Panc1 (cell line): ENCODE measurements at regions not wholly inside any gene's neighbourhood (a gene's known extent, or its start where the extent isn't known, plus 50 kb on each side); places are given as distances from the start of the nearest gene placed in this dataset.
"Not testable (repeated sequence)": the region's sequence is repeated elsewhere in the genome, so short reads cannot be mapped to it uniquely, and the experiment has no call there.

ENCODE experiments used
- ATAC-seq: fragments of 200-7000 bp; cut with Tn5 transposase; 2 replicates; pipeline ENCODE4 v1.9.1; 2020; ENCODE audit warnings: mild to moderate bottlenecking, moderate library complexity
- BruUV-seq: library from RNA; stranded (reverse); fragments of 400-500 nt; replicated peaks from 2 replicates; lab custom pipeline; 2021; lab: Mats Ljungman, UMichigan
- CTCF ChIA-PET: fragments of 300-600 bp; sonication (Branson Sonifier 250); formaldehyde crosslinking; loops from one replicate; lab custom pipeline; 2022; ENCODE audit warnings: antibody characterized with exemption; lab: Charles Lee
- POLR2A ChIA-PET: fragments of 300-600 bp; sonication (Branson Sonifier 250); formaldehyde crosslinking; loops from one replicate; lab custom pipeline; 2022; ENCODE audit warnings: antibody characterized with exemption; lab: Charles Lee
- DNase-seq: peaks from one replicate; pipeline ENCODE4 v3.0.0-alpha.2; 2010; ENCODE audit warnings: low read depth, low spot score
- H3K27ac ChIP-seq: 2 replicates; pipeline ENCODE4 v1.5.1; 2011; ENCODE audit warnings: mild to moderate bottlenecking, low read length, inconsistent platforms
- H3K27me3 ChIP-seq: fragments of 200-500 bp; sonication (Bioruptor generic); 2 replicates; pipeline ENCODE4 v1.6.0; 2014; ENCODE audit warnings: low read length, inconsistent platforms; ENCODE audit not compliant: control insufficient read depth, insufficient read depth
- H3K36me3 ChIP-seq: fragments of 200-500 bp; sonication (Bioruptor generic); 2 replicates; pipeline ENCODE4 v1.5.1; 2014; ENCODE audit warnings: inconsistent platforms, mild to moderate bottlenecking, low read length, moderate library complexity; ENCODE audit not compliant: control insufficient read depth, insufficient read depth
- H3K4me1 ChIP-seq: 2 replicates; pipeline ENCODE4 v1.5.1; 2011; ENCODE audit warnings: inconsistent platforms, mild to moderate bottlenecking, low read length, moderate library complexity; ENCODE audit not compliant: control insufficient read depth, insufficient read depth
- H3K4me3 ChIP-seq, 2 experiments: 2 replicates each; pipeline ENCODE4 v1.5.1; 2011 to 2012; ENCODE audit warnings: low read depth in 2 of 2, low read length in 2 of 2, mild to moderate bottlenecking in 2 of 2, inconsistent platforms in 1 of 2, moderate library complexity in 1 of 2
- H3K9me3 ChIP-seq: fragments of 200-500 bp; sonication (Bioruptor generic); 2 replicates; pipeline ENCODE4 v1.5.1; 2014; ENCODE audit warnings: low read depth, mild to moderate bottlenecking, inconsistent platforms, low read length, moderate library complexity; ENCODE audit not compliant: control insufficient read depth, insufficient read depth
- POLR2AphosphoS5 ChIP-seq: IDR thresholded peaks from 2 replicates; pipeline ENCODE4 v1.6.1; 2012; ENCODE audit warnings: mild to moderate bottlenecking, low read depth, low read length, moderate library complexity
- SIN3A ChIP-seq: IDR thresholded peaks from 2 replicates; pipeline ENCODE4 v1.6.1; 2012; ENCODE audit warnings: low read depth, mild to moderate bottlenecking, low read length, moderate library complexity, borderline replicate concordance; ENCODE audit not compliant: insufficient read depth
- TCF7L2 ChIP-seq: IDR thresholded peaks from 2 replicates; pipeline ENCODE4 v1.6.1; 2011; ENCODE audit warnings: mild to moderate bottlenecking, low read depth, low read length, inconsistent platforms
- in situ Hi-C: cut with HindIII; loops from 2 replicates; pipeline ENCODE4 v1.10.0; 2016; ENCODE audit warnings: low sequenced_read_pairs, low pct_unique_long_range_greater_than_20kb
- intact Hi-C: fragments of 100-400 bp; cut with micrococcal nuclease; formaldehyde crosslinking; loops from one replicate; pipeline ENCODE4 v1.10.0; 2022; ENCODE audit not compliant: unreplicated experiment
- TF ChIP-seq, protein P1 (sequence below), 2 experiments: IDR thresholded peaks; 2 replicates each; pipeline ENCODE4 v1.6.1; 2011 to 2012; ENCODE audit warnings: low read depth in 2 of 2, control low read depth in 1 of 2, low read length in 1 of 2, mild to moderate bottlenecking in 1 of 2, moderate library complexity in 1 of 2; ENCODE audit not compliant: insufficient read depth in 1 of 2
- TF ChIP-seq, protein P2 (sequence below): fragments of 450-650 bp; IDR thresholded peaks from 2 replicates; pipeline ENCODE4 v1.5.1; 2017; ENCODE audit warnings: mild to moderate bottlenecking

DNA sequence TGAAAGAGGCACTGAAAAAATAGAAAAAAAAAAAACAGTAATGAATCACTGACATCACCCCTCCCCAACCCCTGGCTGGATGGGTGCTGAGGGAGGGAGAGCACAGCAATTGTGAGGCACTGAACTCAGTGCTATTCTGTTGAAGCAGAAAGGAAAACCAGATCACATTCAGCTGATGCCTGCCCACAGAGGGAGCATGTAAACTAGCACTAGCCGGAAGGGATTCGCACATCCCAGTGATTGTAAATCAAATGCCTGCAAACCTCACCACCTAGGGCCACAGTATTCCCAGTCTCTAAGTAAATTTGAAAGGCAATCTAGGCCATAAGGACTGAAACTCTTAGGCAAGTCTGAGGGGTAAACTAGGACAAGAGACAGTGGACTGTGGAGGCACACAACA, 772.0 kb upstream of the CCDC179 start:
- intact Hi-C loops (no loop called here), in situ Hi-C loops (no loop called here)
- CTCF ChIA-PET: no interaction called here
- Histone ChIP-seq H3K4me3 (no peak overlapping the region), H3K36me3 (no peaks in the 10 kb centered on the region), H3K27me3 (no peaks in the 10 kb centered on the region), H3K27ac (no peak overlapping the region), H3K9me3 (no peaks in the 10 kb centered on the region), H3K4me1 (no peaks in the 10 kb centered on the region)
- DNase-seq (no peak), ATAC-seq (no peak)
- TF ChIP-seq TCF7L2 (no peak), SIN3A (no peak), POLR2AphosphoS5 (no peak)
- TF ChIP-seq, protein P1, sequence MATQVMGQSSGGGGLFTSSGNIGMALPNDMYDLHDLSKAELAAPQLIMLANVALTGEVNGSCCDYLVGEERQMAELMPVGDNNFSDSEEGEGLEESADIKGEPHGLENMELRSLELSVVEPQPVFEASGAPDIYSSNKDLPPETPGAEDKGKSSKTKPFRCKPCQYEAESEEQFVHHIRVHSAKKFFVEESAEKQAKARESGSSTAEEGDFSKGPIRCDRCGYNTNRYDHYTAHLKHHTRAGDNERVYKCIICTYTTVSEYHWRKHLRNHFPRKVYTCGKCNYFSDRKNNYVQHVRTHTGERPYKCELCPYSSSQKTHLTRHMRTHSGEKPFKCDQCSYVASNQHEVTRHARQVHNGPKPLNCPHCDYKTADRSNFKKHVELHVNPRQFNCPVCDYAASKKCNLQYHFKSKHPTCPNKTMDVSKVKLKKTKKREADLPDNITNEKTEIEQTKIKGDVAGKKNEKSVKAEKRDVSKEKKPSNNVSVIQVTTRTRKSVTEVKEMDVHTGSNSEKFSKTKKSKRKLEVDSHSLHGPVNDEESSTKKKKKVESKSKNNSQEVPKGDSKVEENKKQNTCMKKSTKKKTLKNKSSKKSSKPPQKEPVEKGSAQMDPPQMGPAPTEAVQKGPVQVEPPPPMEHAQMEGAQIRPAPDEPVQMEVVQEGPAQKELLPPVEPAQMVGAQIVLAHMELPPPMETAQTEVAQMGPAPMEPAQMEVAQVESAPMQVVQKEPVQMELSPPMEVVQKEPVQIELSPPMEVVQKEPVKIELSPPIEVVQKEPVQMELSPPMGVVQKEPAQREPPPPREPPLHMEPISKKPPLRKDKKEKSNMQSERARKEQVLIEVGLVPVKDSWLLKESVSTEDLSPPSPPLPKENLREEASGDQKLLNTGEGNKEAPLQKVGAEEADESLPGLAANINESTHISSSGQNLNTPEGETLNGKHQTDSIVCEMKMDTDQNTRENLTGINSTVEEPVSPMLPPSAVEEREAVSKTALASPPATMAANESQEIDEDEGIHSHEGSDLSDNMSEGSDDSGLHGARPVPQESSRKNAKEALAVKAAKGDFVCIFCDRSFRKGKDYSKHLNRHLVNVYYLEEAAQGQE (IDR thresholded peaks at IDR 0.05; ENCODE audit: insufficient read depth in 1 of 2, low read depth in 2 of 2, low read length in 1 of 2): no peak
- TF ChIP-seq, protein P2, sequence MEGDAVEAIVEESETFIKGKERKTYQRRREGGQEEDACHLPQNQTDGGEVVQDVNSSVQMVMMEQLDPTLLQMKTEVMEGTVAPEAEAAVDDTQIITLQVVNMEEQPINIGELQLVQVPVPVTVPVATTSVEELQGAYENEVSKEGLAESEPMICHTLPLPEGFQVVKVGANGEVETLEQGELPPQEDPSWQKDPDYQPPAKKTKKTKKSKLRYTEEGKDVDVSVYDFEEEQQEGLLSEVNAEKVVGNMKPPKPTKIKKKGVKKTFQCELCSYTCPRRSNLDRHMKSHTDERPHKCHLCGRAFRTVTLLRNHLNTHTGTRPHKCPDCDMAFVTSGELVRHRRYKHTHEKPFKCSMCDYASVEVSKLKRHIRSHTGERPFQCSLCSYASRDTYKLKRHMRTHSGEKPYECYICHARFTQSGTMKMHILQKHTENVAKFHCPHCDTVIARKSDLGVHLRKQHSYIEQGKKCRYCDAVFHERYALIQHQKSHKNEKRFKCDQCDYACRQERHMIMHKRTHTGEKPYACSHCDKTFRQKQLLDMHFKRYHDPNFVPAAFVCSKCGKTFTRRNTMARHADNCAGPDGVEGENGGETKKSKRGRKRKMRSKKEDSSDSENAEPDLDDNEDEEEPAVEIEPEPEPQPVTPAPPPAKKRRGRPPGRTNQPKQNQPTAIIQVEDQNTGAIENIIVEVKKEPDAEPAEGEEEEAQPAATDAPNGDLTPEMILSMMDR: no peak
- POLR2A ChIA-PET: no interaction called here
- no TSS peak for BruUV-seq

DNA sequence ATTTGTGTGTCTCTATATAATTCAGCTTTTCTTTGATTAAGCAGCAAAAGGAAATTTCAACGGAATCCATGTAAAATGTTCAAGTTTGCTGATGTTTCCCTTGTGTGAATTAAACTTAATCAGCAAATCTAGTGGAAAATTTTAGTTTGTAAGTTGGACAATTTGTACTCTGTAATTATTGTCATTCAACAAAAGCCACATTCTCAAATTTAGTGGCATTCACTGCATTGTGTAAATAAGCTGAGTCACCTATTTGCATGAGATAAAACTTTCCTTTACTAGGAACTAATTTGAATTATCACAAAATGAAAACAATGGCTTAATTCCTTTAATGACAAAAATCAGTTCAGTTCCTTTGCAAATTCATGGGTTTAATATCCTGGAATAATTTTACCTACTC, 784.2 kb upstream of the CCDC179 start:
- in situ Hi-C loops: no loop called here
- POLR2A ChIA-PET: no interaction called here
- Histone ChIP-seq H3K4me3 (no peak overlapping the region), H3K9me3 (no peaks in the 10 kb centered on the region), H3K36me3 (no peaks in the 10 kb centered on the region), H3K4me1 (no peaks in the 10 kb centered on the region), H3K27ac (no peak overlapping the region), H3K27me3 (no peaks in the 10 kb centered on the region)
- BruUV-seq: no TSS peak
- CTCF ChIA-PET: no interaction called here
- ATAC-seq (no peak), DNase-seq (no peak)
- intact Hi-C loops: no loop called here
- TF ChIP-seq POLR2AphosphoS5 (no peak), TCF7L2 (no peak), SIN3A (no peak)
- TF ChIP-seq, protein P1 (IDR thresholded peaks at IDR 0.05; ENCODE audit: insufficient read depth in 1 of 2, low read depth in 2 of 2, low read length in 1 of 2): no peak

DNA sequence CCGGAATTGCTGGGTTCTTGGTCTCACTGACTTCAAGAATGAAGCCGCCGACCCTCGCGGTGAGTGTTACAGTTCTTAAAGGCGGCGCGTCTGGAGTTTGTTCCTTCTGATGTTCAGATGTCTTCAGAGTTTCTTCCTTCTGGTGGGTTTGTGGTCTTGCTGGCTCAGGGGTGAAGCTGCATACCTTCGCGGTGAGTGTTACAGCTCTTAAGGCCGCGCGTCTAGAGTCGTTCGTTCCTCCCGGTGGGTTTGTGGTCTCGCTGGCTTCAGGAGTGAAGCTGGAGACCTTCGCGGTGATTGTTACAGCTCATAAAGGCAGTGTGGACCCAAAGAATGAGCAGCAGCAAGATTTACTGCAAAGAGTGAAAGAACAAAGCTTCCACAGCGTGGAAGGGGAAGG, 792.1 kb upstream of the CCDC179 start:
- H3K27ac ChIP-seq, intact Hi-C loops, H3K36me3 ChIP-seq, H3K27me3 ChIP-seq, DNase-seq, H3K9me3 ChIP-seq, POLR2A ChIA-PET, H3K4me3 ChIP-seq, in situ Hi-C loops, ATAC-seq, H3K4me1 ChIP-seq, BruUV-seq: not testable (repeated sequence)
- CTCF ChIA-PET: interaction anchor here (0.6 kb wide), 1 partner anchor 804 kb away, joined by 7 read pairs; no protein-coding TSS in a partner anchor
